T-helper 17 cell (primary cell): ENCODE measurements at regions not wholly inside any gene's neighbourhood (a gene's known extent, or its start where the extent isn't known, plus 50 kb on each side); places are given as distances from the start of the nearest gene placed in this dataset.

ENCODE experiments used
- ATAC-seq: fragments of 150-1000 bp; cut with Tn5 transposase; 2 replicates; pipeline ENCODE4 v1.10.0; 2021; ENCODE audit warnings: mild to moderate bottlenecking, moderate library complexity
- DNase-seq, 3 donors: peaks; one replicate each; pipeline versions ENCODE4 v3.0.0 to v3.0.0-alpha.2; 2020 to 2021
- H3K9me3 ChIP-seq: one replicate; pipeline ENCODE4 v1.7.0; 2013; ENCODE audit warnings: low read length, mild to moderate bottlenecking; ENCODE audit not compliant: control insufficient read depth, poor library complexity, severe bottlenecking
- H3K27ac Mint-ChIP-seq: one replicate; pipeline ENCODE4 v1.8.0; 2022; ENCODE audit warnings: mild to moderate bottlenecking, moderate library complexity, mixed read lengths
- H3K27me3 Mint-ChIP-seq: one replicate; pipeline ENCODE4 v1.8.0; 2022; ENCODE audit warnings: mixed read lengths
- H3K36me3 Mint-ChIP-seq: one replicate; pipeline ENCODE4 v1.8.0; 2022; ENCODE audit warnings: low read depth, mixed read lengths
- H3K4me1 Mint-ChIP-seq: one replicate; pipeline ENCODE4 v1.8.0; 2022; ENCODE audit warnings: mild to moderate bottlenecking, mixed read lengths
- H3K4me3 Mint-ChIP-seq: one replicate; pipeline ENCODE4 v1.8.0; 2022; ENCODE audit warnings: mild to moderate bottlenecking, moderate library complexity, mixed read lengths

DNA sequence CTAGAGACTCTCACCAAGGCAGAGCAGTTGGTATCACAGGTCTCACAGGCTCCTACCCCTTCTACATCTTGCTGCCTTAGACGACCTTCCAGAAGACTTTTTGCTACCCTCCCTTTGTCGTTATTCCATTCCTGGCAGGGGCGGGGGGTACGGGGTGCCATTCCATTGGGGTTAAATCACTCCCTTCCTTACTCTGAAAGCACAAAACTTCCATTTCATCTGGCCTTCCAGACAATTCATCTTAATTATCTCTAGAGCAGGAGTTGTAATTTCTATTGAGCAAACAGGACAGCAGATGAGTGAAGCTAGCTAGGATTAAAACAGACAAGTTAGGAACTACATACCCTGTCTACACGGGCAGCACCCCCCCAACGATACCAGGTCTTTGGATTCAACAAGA lies 276.2 kb upstream of the TANK start:
- H3K4me3 Mint-ChIP-seq, result no peak overlapping the region
- H3K36me3 Mint-ChIP-seq, result no peaks in the 10 kb centered on the region
- no peaks in the 10 kb centered on the region for H3K9me3 ChIP-seq
- H3K27ac Mint-ChIP-seq, result no peak overlapping the region
- DNase-seq (no peak), ATAC-seq (no peak)
- H3K27me3 Mint-ChIP-seq, result no peaks in the 10 kb centered on the region
- H3K4me1 Mint-ChIP-seq, result no peaks in the 10 kb centered on the region

GRCh38 chr2:160889439-160890170 lies 270.6 kb upstream of the TANK start:
- no peaks in the 10 kb centered on the region for H3K4me1 Mint-ChIP-seq
- ATAC-seq (no peak), DNase-seq (no peak)
- H3K9me3 ChIP-seq, result no peaks in the 10 kb centered on the region
- no peak overlapping the region for H3K4me3 Mint-ChIP-seq
- H3K27me3 Mint-ChIP-seq, result no peaks in the 10 kb centered on the region
- no peak overlapping the region for H3K27ac Mint-ChIP-seq
- no peaks in the 10 kb centered on the region for H3K36me3 Mint-ChIP-seq

- no peak overlapping the region for H3K27ac Mint-ChIP-seq
- H3K27me3 Mint-ChIP-seq, result no peaks in the 10 kb centered on the region
- DNase-seq, result no peak
- H3K9me3 ChIP-seq, result no peaks in the 10 kb centered on the region
- no peaks in the 10 kb centered on the region for H3K4me1 Mint-ChIP-seq
- H3K4me3 Mint-ChIP-seq, result no peak overlapping the region
- H3K36me3 Mint-ChIP-seq, result no peaks in the 10 kb centered on the region
- ATAC-seq, result no peak
Observed at GRCh38 chr2:160890667-160891352, 269.4 kb upstream of the TANK start.

GRCh38 chr2:160891353-160891740 lies 268.9 kb upstream of the TANK start:
- no peak overlapping the region for H3K4me3 Mint-ChIP-seq
- ATAC-seq (no peak), DNase-seq (no peak)
- no peak overlapping the region for H3K27ac Mint-ChIP-seq
- H3K36me3 Mint-ChIP-seq, result no peaks in the 10 kb centered on the region
- no peaks in the 10 kb centered on the region for H3K9me3 ChIP-seq
- no peaks in the 10 kb centered on the region for H3K27me3 Mint-ChIP-seq
- H3K4me1 Mint-ChIP-seq, result no peaks in the 10 kb centered on the region

GRCh38 chr2:160892204-160892603 lies 268.0 kb upstream of the TANK start:
- H3K36me3 Mint-ChIP-seq, result no peaks in the 10 kb centered on the region
- H3K4me1 Mint-ChIP-seq, result no peaks in the 10 kb centered on the region
- DNase-seq (no peak), ATAC-seq (no peak)
- H3K9me3 ChIP-seq, result no peaks in the 10 kb centered on the region
- no peak overlapping the region for H3K4me3 Mint-ChIP-seq
- no peak overlapping the region for H3K27ac Mint-ChIP-seq
- no peaks in the 10 kb centered on the region for H3K27me3 Mint-ChIP-seq

DNA sequence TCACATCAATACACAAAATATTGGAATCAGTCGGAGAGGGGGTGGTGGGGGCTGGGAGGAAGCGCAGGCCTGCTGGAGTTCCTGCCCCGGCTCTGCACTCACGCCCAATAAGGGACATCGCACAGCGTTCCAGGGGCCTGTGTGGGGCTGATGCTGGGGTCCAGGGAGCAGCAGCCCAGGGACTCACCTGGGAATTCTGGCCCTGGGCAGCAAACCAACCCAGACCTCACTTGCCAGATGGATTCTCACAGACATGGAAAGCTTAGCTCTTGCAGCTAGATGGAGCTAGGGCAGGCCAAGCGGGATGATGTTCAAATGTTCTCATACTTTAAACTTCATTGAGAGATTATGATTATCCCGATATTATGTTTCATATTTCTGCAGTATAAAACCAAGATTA lies 266.6 kb upstream of the TANK start:
- H3K4me3 Mint-ChIP-seq, result no peak overlapping the region
- ATAC-seq (no peak), DNase-seq (no peak)
- peaks cover 6% of the 10 kb centered on the region for H3K27me3 Mint-ChIP-seq
- H3K36me3 Mint-ChIP-seq, result no peaks in the 10 kb centered on the region
- no peaks in the 10 kb centered on the region for H3K4me1 Mint-ChIP-seq
- no peaks in the 10 kb centered on the region for H3K9me3 ChIP-seq
- H3K27ac Mint-ChIP-seq, result no peak overlapping the region

GRCh38 chr2:160898581-160899307 lies 261.5 kb upstream of the TANK start:
- Mint-ChIP-seq H3K4me3 (no peak overlapping the region), H3K4me1 (no peaks in the 10 kb centered on the region), H3K27ac (no peak overlapping the region), H3K36me3 (no peaks in the 10 kb centered on the region), H3K27me3 (peaks cover 15% of the 10 kb centered on the region)
- ATAC-seq, result no peak
- no peaks in the 10 kb centered on the region for H3K9me3 ChIP-seq
- DNase-seq, result no peak

- Mint-ChIP-seq H3K27ac (no peak overlapping the region), H3K4me1 (no peaks in the 10 kb centered on the region), H3K4me3 (no peak overlapping the region), H3K27me3 (peaks cover 20% of the 10 kb centered on the region), H3K36me3 (no peaks in the 10 kb centered on the region)
- ATAC-seq, result no peak
- no peak for DNase-seq
- no peaks in the 10 kb centered on the region for H3K9me3 ChIP-seq
Observed at GRCh38 chr2:160901613-160902012, 258.6 kb upstream of the TANK start.

- Mint-ChIP-seq H3K27me3 (peaks cover 18% of the 10 kb centered on the region), H3K4me3 (no peak overlapping the region), H3K36me3 (peaks cover 5% of the 10 kb centered on the region), H3K27ac (no peak overlapping the region), H3K4me1 (no peaks in the 10 kb centered on the region)
- DNase-seq (no peak), ATAC-seq (no peak)
- no peaks in the 10 kb centered on the region for H3K9me3 ChIP-seq
Observed at GRCh38 chr2:160905862-160906261, 254.4 kb upstream of the TANK start.

DNA sequence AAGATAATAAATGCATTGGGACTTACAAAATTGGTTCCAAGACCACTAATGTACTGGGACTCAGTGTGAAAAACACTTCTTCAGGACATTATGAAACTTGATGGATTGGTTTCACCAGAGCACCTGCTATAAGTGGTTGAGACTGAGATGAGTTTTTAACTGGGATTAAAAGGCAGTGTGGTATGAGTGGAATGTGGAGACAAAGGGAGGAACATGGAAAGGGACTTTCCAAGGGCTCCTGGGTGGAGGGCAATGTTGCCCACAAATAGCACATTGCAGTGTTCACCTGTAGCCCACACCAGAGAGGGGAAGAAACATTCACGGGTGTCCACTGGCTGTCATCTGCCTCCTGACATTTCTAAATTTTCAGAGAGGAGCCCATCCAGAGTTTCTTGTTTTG lies 253.3 kb upstream of the TANK start:
- no peaks in the 10 kb centered on the region for H3K9me3 ChIP-seq
- ATAC-seq (no peak), DNase-seq (no peak)
- Mint-ChIP-seq H3K27me3 (peaks cover 15% of the 10 kb centered on the region), H3K36me3 (peaks cover 5% of the 10 kb centered on the region), H3K27ac (no peak overlapping the region), H3K4me1 (no peaks in the 10 kb centered on the region), H3K4me3 (no peak overlapping the region)

- ATAC-seq, result no peak
- Mint-ChIP-seq H3K4me3 (no peak overlapping the region), H3K27ac (no peak overlapping the region), H3K4me1 (no peaks in the 10 kb centered on the region), H3K36me3 (peaks cover 5% of the 10 kb centered on the region), H3K27me3 (peaks cover 11% of the 10 kb centered on the region)
- no peaks in the 10 kb centered on the region for H3K9me3 ChIP-seq
- no peak for DNase-seq
Observed at GRCh38 chr2:160907738-160908137, 252.5 kb upstream of the TANK start.

DNA sequence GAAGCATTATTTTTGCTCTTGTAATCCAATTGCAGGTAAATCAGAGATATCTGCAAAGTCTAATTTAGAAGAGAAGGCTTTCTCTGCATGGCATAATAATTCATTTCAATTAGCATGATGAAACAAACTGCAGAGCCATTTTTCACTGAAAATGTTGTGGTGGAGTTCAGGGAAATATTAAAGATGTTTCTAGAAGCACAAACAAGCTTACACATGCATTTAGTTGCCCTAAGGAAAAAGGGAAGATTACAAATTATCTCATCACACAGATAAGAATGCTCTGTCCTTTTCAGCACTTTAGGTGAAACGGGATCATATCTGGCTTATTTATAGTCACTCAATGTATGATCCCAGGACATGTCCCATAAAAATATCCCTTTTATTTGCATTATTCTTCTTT lies 252.1 kb upstream of the TANK start:
- no peaks in the 10 kb centered on the region for H3K9me3 ChIP-seq
- Mint-ChIP-seq H3K27ac (no peak overlapping the region), H3K27me3 (peaks cover 11% of the 10 kb centered on the region), H3K4me1 (no peaks in the 10 kb centered on the region), H3K4me3 (no peak overlapping the region), H3K36me3 (peaks cover 5% of the 10 kb centered on the region)
- ATAC-seq (no peak), DNase-seq (no peak)

DNA sequence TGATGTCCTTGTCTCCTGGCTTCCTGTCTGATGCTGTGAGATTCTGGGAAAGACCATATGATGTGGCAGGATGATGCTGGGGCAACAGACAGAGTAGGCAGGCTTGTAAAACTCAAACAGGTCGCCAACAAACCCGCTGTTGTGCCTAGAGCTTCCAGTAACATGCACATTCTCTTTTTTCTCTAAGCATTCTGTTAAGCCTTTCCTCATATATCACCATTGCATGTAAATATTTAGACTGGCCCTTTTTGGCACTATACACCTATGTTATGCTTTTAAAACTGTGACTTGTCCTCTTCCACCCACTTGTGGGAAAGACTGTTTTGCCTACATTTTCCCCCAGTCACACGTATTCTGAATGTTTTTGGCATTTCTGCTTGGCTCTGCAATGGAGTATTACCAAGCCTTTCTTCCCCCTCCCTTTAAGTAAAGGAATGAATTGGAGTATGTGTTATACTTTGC lies 250.4 kb upstream of the TANK start:
- Mint-ChIP-seq H3K27ac (no peak overlapping the region), H3K27me3 (peaks cover 11% of the 10 kb centered on the region), H3K36me3 (peaks cover 5% of the 10 kb centered on the region), H3K4me3 (no peak overlapping the region), H3K4me1 (no peaks in the 10 kb centered on the region)
- DNase-seq (no peak), ATAC-seq (no peak)
- no peaks in the 10 kb centered on the region for H3K9me3 ChIP-seq
